HL-60 (cell line): ENCODE measurements at regions not wholly inside any gene's neighbourhood (a gene's known extent, or its start where the extent isn't known, plus 50 kb on each side); places are given as distances from the start of the nearest gene placed in this dataset.

Source experiments
- DNase-seq, 2 experiments: peaks; one replicate each; pipeline ENCODE4 v3.0.0-alpha.2; 2010 to 2020; ENCODE audit warnings: low read depth in 1 of 2, low spot score in 1 of 2
- H3K27ac ChIP-seq: fragments of 250-450 bp; sonication (Bioruptor Pico); replicated peaks from 2 replicates; pipeline ENCODE4 v1.5.1; 2020; ENCODE audit warnings: mild to moderate bottlenecking, moderate library complexity
- H3K27me3 ChIP-seq: fragments of 250-450 bp; sonication (Bioruptor Pico); 2 replicates; pipeline ENCODE4 v1.5.1; 2021; ENCODE audit warnings: mild to moderate bottlenecking, moderate library complexity; ENCODE audit not compliant: insufficient read depth, poor library complexity, severe bottlenecking
- H3K4me3 ChIP-seq: replicated peaks from 2 replicates; pipeline ENCODE4 v1.5.1; 2011; ENCODE audit warnings: mild to moderate bottlenecking, control low read depth, low read length; ENCODE audit not compliant: insufficient read depth
- GABPA ChIP-seq: IDR thresholded peaks from 2 replicates; pipeline ENCODE4 v1.6.1; 2012; ENCODE audit warnings: low read depth
- POLR2AphosphoS5 ChIP-seq: IDR thresholded peaks from 2 replicates; pipeline ENCODE4 v1.6.1; 2012; ENCODE audit warnings: low read depth
- SPI1 ChIP-seq: IDR thresholded peaks from 2 replicates; pipeline ENCODE4 v1.6.1; 2012; ENCODE audit warnings: low read depth, mild to moderate bottlenecking, borderline replicate concordance
- TF ChIP-seq, protein P1 (sequence below): IDR thresholded peaks from one replicate; pipeline ENCODE4 v1.5.1; 2011; ENCODE audit warnings: low read length, control low read depth, inconsistent platforms; ENCODE audit not compliant: insufficient read depth
- TF ChIP-seq, protein P2 (sequence below): IDR thresholded peaks from 2 replicates; pipeline ENCODE4 v1.6.1; 2012; ENCODE audit warnings: low read depth; ENCODE audit not compliant: insufficient replicate concordance

DNA sequence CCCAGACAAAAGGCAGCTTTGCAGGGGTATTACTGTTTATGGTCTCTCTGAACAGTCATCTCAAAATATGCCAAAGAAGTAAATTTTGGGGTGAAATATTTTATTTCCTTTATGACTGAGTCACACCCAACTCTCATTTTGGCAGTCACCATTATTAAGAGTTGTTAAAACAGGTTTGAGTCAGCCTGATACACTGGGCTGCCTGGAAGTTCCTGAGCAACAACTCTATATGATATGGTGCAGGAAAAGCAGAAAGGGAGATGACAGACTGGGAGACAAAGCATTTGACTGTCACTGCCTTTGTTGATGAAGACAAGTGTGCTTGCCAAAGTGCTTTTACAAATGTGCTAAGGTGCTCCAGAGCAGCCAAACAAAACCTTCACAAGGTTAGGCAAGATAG, 1263.5 kb downstream of the PCDH7 start:
- Histone ChIP-seq H3K4me3 (no peak overlapping the region), H3K27ac (peak overlapping the region; percentile 80), H3K27me3 (no peaks in the 10 kb centered on the region)
- TF ChIP-seq, protein P1, sequence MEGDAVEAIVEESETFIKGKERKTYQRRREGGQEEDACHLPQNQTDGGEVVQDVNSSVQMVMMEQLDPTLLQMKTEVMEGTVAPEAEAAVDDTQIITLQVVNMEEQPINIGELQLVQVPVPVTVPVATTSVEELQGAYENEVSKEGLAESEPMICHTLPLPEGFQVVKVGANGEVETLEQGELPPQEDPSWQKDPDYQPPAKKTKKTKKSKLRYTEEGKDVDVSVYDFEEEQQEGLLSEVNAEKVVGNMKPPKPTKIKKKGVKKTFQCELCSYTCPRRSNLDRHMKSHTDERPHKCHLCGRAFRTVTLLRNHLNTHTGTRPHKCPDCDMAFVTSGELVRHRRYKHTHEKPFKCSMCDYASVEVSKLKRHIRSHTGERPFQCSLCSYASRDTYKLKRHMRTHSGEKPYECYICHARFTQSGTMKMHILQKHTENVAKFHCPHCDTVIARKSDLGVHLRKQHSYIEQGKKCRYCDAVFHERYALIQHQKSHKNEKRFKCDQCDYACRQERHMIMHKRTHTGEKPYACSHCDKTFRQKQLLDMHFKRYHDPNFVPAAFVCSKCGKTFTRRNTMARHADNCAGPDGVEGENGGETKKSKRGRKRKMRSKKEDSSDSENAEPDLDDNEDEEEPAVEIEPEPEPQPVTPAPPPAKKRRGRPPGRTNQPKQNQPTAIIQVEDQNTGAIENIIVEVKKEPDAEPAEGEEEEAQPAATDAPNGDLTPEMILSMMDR: no peak
- no peak for TF ChIP-seq POLR2AphosphoS5
- TF ChIP-seq SPI1: no peak
- TF ChIP-seq GABPA: no peak
- TF ChIP-seq, protein P2, sequence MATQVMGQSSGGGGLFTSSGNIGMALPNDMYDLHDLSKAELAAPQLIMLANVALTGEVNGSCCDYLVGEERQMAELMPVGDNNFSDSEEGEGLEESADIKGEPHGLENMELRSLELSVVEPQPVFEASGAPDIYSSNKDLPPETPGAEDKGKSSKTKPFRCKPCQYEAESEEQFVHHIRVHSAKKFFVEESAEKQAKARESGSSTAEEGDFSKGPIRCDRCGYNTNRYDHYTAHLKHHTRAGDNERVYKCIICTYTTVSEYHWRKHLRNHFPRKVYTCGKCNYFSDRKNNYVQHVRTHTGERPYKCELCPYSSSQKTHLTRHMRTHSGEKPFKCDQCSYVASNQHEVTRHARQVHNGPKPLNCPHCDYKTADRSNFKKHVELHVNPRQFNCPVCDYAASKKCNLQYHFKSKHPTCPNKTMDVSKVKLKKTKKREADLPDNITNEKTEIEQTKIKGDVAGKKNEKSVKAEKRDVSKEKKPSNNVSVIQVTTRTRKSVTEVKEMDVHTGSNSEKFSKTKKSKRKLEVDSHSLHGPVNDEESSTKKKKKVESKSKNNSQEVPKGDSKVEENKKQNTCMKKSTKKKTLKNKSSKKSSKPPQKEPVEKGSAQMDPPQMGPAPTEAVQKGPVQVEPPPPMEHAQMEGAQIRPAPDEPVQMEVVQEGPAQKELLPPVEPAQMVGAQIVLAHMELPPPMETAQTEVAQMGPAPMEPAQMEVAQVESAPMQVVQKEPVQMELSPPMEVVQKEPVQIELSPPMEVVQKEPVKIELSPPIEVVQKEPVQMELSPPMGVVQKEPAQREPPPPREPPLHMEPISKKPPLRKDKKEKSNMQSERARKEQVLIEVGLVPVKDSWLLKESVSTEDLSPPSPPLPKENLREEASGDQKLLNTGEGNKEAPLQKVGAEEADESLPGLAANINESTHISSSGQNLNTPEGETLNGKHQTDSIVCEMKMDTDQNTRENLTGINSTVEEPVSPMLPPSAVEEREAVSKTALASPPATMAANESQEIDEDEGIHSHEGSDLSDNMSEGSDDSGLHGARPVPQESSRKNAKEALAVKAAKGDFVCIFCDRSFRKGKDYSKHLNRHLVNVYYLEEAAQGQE: no peak
- no peak for DNase-seq

DNA sequence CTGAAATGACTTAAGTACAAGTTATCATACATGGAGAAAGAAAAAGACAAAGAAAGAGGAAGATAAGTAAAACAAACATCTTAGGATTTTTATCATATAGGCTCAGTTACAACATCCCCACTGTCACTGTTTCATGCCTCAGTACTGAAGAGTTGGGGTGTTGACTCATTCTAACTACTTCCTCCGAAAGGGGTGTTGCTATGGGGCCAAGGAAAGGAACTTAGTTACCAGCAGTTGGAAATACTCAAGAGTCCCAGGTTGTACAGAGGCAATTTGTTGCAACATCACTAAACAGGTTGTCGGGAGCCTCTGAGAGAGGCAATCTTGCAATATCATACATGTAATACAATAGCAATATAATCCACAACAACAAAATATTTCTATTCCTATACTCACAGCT, 1264.7 kb downstream of the PCDH7 start:
- DNase-seq: peak; percentile 91 to 98
- H3K4me3 ChIP-seq: no peak overlapping the region
- peak; percentile 51; the same call in 1 of the 2 replicates for TF ChIP-seq SPI1
- TF ChIP-seq, protein P2: no peak

DNA sequence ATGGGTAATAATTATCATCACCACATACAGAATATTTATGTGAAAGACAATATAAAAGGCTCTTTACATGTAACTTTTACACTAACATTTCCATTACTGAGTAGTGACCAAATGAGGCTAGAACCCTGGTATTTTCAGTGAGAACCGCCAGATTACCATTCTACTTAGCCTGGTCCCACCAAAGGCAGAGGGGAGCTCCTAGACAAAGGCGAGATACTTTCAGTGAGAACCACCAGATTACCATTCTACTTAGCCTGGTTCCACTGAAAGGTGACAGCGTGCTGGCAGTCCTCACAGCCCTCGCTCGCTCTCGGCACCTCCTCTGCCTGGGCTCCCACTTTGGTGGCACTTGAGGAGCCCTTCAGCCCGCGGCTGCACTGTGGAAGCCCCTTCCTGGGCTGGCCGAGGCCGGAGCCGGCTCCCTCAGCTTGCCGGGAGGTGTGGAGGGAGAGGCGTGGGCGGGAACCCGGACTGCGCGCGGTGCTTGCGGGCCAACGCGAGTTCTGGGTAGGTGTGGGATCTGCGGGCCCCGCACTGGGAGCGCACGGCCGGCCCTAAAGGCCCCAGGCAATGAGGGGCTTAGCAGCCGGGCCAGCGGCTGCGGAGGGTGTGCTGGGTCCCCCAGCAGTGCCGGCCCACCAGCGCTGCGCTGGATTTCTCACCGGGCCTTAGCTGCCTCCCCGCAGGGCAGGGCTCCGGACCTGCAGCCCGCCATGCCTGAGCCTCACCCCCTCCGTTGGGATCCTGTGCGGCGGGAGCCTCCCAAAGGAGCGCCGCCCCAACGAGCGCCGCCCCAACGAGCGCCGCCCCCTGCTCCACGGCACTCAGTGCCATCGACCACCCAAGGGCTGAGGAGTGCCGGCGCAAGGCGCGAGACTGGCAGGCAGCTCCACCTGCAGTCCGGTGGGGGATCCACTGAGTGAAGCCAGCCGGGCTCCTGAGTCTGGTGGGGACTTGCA, 1276.1 kb downstream of the PCDH7 start:
- no peaks in the 10 kb centered on the region for H3K27me3 ChIP-seq
- H3K27ac ChIP-seq: no peak overlapping the region
- DNase-seq: no peak
- TF ChIP-seq, protein P2: no peak
- no peak for TF ChIP-seq POLR2AphosphoS5
- TF ChIP-seq, protein P1: no peak
- H3K4me3 ChIP-seq: no peak overlapping the region

More for the DNA sequence above, 1264.7 kb downstream of the PCDH7 start:
- H3K27me3 ChIP-seq: no peaks in the 10 kb centered on the region
- H3K27ac ChIP-seq: peak overlapping the region; percentile 80
